ENCODE measurements at regions not wholly inside any gene's neighbourhood (a gene's known extent, or its start where the extent isn't known, plus 50 kb on each side); places are given as distances from the start of the nearest gene placed in this dataset.

DNA sequence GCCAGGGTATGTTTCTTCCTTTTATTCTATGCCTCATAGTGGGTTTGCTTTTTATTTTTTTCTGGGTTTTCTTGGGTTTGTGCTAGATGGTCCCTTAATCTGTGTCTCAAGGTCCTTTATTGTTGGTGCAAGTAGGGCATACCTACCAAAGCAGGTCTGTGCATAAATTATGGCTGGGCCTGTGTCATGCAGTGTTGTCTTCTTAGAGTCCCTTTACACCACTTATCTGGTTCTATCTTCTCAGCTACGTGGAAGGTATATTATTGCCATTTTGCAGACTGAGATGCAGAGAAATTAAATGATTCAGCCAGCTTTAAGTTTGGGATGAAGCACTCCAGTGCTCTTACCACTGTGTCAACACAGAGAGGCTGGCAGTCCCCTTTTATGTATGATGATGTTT is 293.5 kb upstream of the SOX2 start:
- DNase-seq (no peak), ATAC-seq (no peak)
- Histone ChIP-seq H3K9me2 (replicated peaks; ENCODE audit: low read length) (no peaks in the 10 kb centered on the region), H3K27me3 (ENCODE audit: low read length) (peaks cover 18% of the 10 kb centered on the region), H3K4me1 (ENCODE audit: insufficient read depth, low read length) (no peaks in the 10 kb centered on the region), H3K27ac (ENCODE audit: low read length) (no peak overlapping the region), H3K79me2 (ENCODE audit: low read length) (no peaks in the 10 kb centered on the region), H3K9me3 (ENCODE audit: low read length) (no peaks in the 10 kb centered on the region), H3K4me3 (ENCODE audit: low read length) (no peak overlapping the region), H2AFZ (ENCODE audit: low read length) (no peak overlapping the region), H3K4me2 (ENCODE audit: low read length) (no peak overlapping the region), H3K9ac (ENCODE audit: low read length) (no peak overlapping the region), H3K36me3 (ENCODE audit: low read depth, low read length) (no peaks in the 10 kb centered on the region), H3F3A (ENCODE audit: low read length, unreplicated experiment) (no peaks in the 10 kb centered on the region), H4K20me1 (ENCODE audit: low read length) (no peaks in the 10 kb centered on the region)
- intact Hi-C loops (cut with micrococcal nuclease): no loop called here
- no TSS peak for BruUV-seq (replicated peaks)
- ChIA-PET CTCF (no interaction called here), POLR2A (ENCODE audit: unreplicated experiment) (no interaction called here)
- TF ChIP-seq EZH2 (IDR thresholded peaks at IDR 0.05; ENCODE audit: low read length, unreplicated experiment) (no peak), EZH2phosphoT487 (IDR thresholded peaks at IDR 0.05; ENCODE audit: borderline replicate concordance, low read length) (no peak)
- TF ChIP-seq, protein P1, sequence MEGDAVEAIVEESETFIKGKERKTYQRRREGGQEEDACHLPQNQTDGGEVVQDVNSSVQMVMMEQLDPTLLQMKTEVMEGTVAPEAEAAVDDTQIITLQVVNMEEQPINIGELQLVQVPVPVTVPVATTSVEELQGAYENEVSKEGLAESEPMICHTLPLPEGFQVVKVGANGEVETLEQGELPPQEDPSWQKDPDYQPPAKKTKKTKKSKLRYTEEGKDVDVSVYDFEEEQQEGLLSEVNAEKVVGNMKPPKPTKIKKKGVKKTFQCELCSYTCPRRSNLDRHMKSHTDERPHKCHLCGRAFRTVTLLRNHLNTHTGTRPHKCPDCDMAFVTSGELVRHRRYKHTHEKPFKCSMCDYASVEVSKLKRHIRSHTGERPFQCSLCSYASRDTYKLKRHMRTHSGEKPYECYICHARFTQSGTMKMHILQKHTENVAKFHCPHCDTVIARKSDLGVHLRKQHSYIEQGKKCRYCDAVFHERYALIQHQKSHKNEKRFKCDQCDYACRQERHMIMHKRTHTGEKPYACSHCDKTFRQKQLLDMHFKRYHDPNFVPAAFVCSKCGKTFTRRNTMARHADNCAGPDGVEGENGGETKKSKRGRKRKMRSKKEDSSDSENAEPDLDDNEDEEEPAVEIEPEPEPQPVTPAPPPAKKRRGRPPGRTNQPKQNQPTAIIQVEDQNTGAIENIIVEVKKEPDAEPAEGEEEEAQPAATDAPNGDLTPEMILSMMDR (conservative IDR thresholded peaks at IDR 0.05; ENCODE audit: low read depth, low read length): no peak

DNA sequence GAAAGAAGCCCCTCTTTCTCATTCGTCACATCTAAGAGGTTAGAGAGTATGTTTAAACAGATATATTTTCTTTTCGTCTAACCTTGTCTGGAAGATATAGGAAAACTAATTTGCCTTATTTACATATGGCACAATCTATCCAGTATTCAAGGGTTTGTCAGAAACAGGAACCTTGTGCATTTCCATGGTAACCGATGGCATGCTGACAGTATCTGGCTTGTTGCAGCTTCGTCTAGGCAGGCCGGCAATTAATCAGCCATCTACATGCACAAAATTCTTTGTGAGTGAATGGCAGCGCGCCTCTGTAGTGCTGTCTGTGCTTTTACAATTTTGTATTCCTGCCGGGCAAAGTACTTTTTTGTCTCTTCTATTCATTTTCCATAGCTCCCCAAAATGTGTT is 294.0 kb upstream of the SOX2 start:
- CTCF ChIA-PET: no interaction called here
- H3K36me3 ChIP-seq (ENCODE audit: low read depth, low read length): no peaks in the 10 kb centered on the region
- DNase-seq: no peak

DNA sequence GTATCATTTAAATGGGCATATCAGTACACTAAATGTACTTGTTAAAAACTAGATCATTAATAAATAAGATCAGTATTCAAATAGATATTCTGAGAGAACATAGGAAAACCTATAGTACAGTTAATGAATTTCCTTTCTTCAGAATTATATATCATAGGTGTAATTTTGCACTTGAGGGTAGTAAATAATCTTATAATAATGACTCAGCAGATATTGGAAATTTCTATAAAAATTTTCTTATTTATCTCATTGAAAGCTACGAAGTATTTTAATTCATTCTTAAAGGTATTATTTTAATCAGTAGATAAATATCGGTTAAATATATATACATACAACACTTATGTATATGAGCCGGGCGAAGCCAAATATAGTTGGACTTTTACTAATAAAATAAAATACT is 300.9 kb upstream of the SOX2 start:
- Histone ChIP-seq H3K4me3 (ENCODE audit: low read length) (no peak overlapping the region), H3K79me2 (ENCODE audit: low read length) (no peaks in the 10 kb centered on the region), H3K27ac (ENCODE audit: low read length) (no peak overlapping the region), H4K20me1 (ENCODE audit: low read length) (no peaks in the 10 kb centered on the region), H3K9me2 (replicated peaks; ENCODE audit: low read length) (no peaks in the 10 kb centered on the region), H3F3A (ENCODE audit: low read length, unreplicated experiment) (no peaks in the 10 kb centered on the region), H3K4me1 (ENCODE audit: insufficient read depth, low read length) (no peaks in the 10 kb centered on the region), H3K36me3 (ENCODE audit: low read depth, low read length) (no peaks in the 10 kb centered on the region), H3K9ac (ENCODE audit: low read length) (no peak overlapping the region), H3K9me3 (ENCODE audit: low read length) (no peaks in the 10 kb centered on the region), H2AFZ (ENCODE audit: low read length) (no peak overlapping the region), H3K27me3 (ENCODE audit: low read length) (peaks cover 21% of the 10 kb centered on the region; the same call in 1 of the 2 replicates), H3K4me2 (ENCODE audit: low read length) (no peak overlapping the region)
- CTCF ChIA-PET: no interaction called here
- no TSS peak for BruUV-seq (replicated peaks)
- POLR2A ChIA-PET (ENCODE audit: unreplicated experiment): no interaction called here
- TF ChIP-seq EZH2 (IDR thresholded peaks at IDR 0.05; ENCODE audit: low read length, unreplicated experiment) (no peak), EZH2phosphoT487 (IDR thresholded peaks at IDR 0.05; ENCODE audit: borderline replicate concordance, low read length) (no peak)
- TF ChIP-seq, protein P1 (conservative IDR thresholded peaks at IDR 0.05; ENCODE audit: low read depth, low read length): no peak
- no peak for DNase-seq
- no peak for ATAC-seq
- intact Hi-C loops (cut with micrococcal nuclease): no loop called here

More for the DNA sequence above, 294.0 kb upstream of the SOX2 start:
- no peak overlapping the region for H3K9ac ChIP-seq (ENCODE audit: low read length)
- no peak overlapping the region for H3K27ac ChIP-seq (ENCODE audit: low read length)
- H4K20me1 ChIP-seq (ENCODE audit: low read length): no peaks in the 10 kb centered on the region
- no peaks in the 10 kb centered on the region for H3K4me1 ChIP-seq (ENCODE audit: insufficient read depth, low read length)
- POLR2A ChIA-PET (ENCODE audit: unreplicated experiment): no interaction called here
- H3K9me3 ChIP-seq (ENCODE audit: low read length): no peaks in the 10 kb centered on the region
- no peaks in the 10 kb centered on the region for H3K9me2 ChIP-seq (replicated peaks; ENCODE audit: low read length)
- H3K79me2 ChIP-seq (ENCODE audit: low read length): no peaks in the 10 kb centered on the region
- no peak overlapping the region for H2AFZ ChIP-seq (ENCODE audit: low read length)
- no TSS peak for BruUV-seq (replicated peaks)
- no peak for ATAC-seq
- intact Hi-C loops (cut with micrococcal nuclease): no loop called here
- H3K27me3 ChIP-seq (ENCODE audit: low read length): peaks cover 18% of the 10 kb centered on the region
- TF ChIP-seq EZH2phosphoT487 (IDR thresholded peaks at IDR 0.05; ENCODE audit: borderline replicate concordance, low read length): no peak
- no peak for TF ChIP-seq EZH2 (IDR thresholded peaks at IDR 0.05; ENCODE audit: low read length, unreplicated experiment)
- TF ChIP-seq, protein P1 (conservative IDR thresholded peaks at IDR 0.05; ENCODE audit: low read depth, low read length): no peak
- H3K4me3 ChIP-seq (ENCODE audit: low read length): no peak overlapping the region
- no peaks in the 10 kb centered on the region for H3F3A ChIP-seq (ENCODE audit: low read length, unreplicated experiment)
- no peak overlapping the region for H3K4me2 ChIP-seq (ENCODE audit: low read length)
